GM23338 (cell line): ENCODE measurements at regions not wholly inside any gene's neighbourhood (a gene's known extent, or its start where the extent isn't known, plus 50 kb on each side); places are given as distances from the start of the nearest gene placed in this dataset.

ENCODE experiments used
- ATAC-seq: fragments of 200-7000 bp; cut with Tn5 transposase; 3 replicates; pipeline ENCODE4 v1.9.1; 2020
- DNase-seq: peaks from one replicate; pipeline ENCODE4 v3.0.0-alpha.2; 2015; ENCODE audit warnings: low spot score
- H2AFZ ChIP-seq: fragments of 200-600 bp; sonication (generic); 2 replicates; pipeline ENCODE4 v1.8.0; 2016; ENCODE audit warnings: antibody characterized with exemption, mild to moderate bottlenecking, moderate library complexity
- H3F3A ChIP-seq: fragments of 200-600 bp; sonication (generic); replicated peaks from 2 replicates; pipeline ENCODE4 v1.8.0; 2017; ENCODE audit warnings: antibody characterized with exemption, mixed run types, low read depth
- H3K27ac ChIP-seq: fragments of 200-600 bp; sonication (generic); 2 replicates; pipeline ENCODE4 v1.6.1; 2016; ENCODE audit warnings: low read depth
- H3K27me3 ChIP-seq: fragments of 200-600 bp; sonication (generic); 2 replicates; pipeline ENCODE4 v1.8.0; 2016; ENCODE audit warnings: mild to moderate bottlenecking, mixed run types, moderate library complexity; ENCODE audit not compliant: insufficient read depth
- H3K36me3 ChIP-seq: fragments of 200-600 bp; sonication (generic); 2 replicates; pipeline ENCODE4 v1.8.0; 2016; ENCODE audit warnings: mild to moderate bottlenecking; ENCODE audit not compliant: insufficient read depth
- H3K4me1 ChIP-seq: fragments of 200-600 bp; sonication (generic); 2 replicates; pipeline ENCODE4 v1.8.0; 2016; ENCODE audit warnings: mild to moderate bottlenecking, moderate library complexity; ENCODE audit not compliant: insufficient read depth
- H3K4me2 ChIP-seq: fragments of 200-600 bp; sonication (generic); 2 replicates; pipeline ENCODE4 v1.7.1; 2017; ENCODE audit warnings: mixed run types
- H3K4me3 ChIP-seq: fragments of 200-600 bp; sonication (generic); 2 replicates; pipeline ENCODE4 v1.6.1; 2016; ENCODE audit warnings: mixed run types
- H3K79me2 ChIP-seq: fragments of 200-600 bp; sonication (generic); replicated peaks from 2 replicates; pipeline ENCODE4 v1.8.0; 2017; ENCODE audit warnings: mild to moderate bottlenecking; ENCODE audit not compliant: insufficient read depth
- H3K9me2 ChIP-seq: fragments of 200-600 bp; sonication (generic); 2 replicates; pipeline ENCODE4 v1.8.0; 2017; ENCODE audit not compliant: insufficient read depth
- H4K20me1 ChIP-seq: fragments of 200-600 bp; sonication (generic); replicated peaks from 2 replicates; pipeline ENCODE4 v1.8.0; 2017; ENCODE audit warnings: mild to moderate bottlenecking; ENCODE audit not compliant: insufficient read depth
- H3K27ac Mint-ChIP-seq: 2 replicates; pipeline ENCODE4 v1.8.0; 2020; ENCODE audit warnings: inconsistent platforms, mild to moderate bottlenecking, moderate library complexity, mixed read lengths
- H3K27me3 Mint-ChIP-seq: 3 replicates; pipeline ENCODE4 v1.8.0; 2022; ENCODE audit warnings: low read depth, mild to moderate bottlenecking, moderate library complexity, mixed read lengths, inconsistent platforms; ENCODE audit not compliant: insufficient read depth, poor library complexity
- H3K36me3 Mint-ChIP-seq: 3 replicates; pipeline ENCODE4 v1.8.0; 2021; ENCODE audit warnings: low read depth, mild to moderate bottlenecking, inconsistent platforms, moderate library complexity, mixed read lengths
- H3K4me1 Mint-ChIP-seq: 3 replicates; pipeline ENCODE4 v1.8.0; 2020; ENCODE audit warnings: mild to moderate bottlenecking, inconsistent platforms, mixed read lengths
- H3K4me3 Mint-ChIP-seq: 3 replicates; pipeline ENCODE4 v1.8.0; 2021; ENCODE audit warnings: moderate library complexity, mild to moderate bottlenecking, inconsistent platforms, mixed read lengths
- H3K9me3 Mint-ChIP-seq: 3 replicates; pipeline ENCODE4 v1.8.0; 2020; ENCODE audit warnings: moderate library complexity, mild to moderate bottlenecking, inconsistent platforms, mixed read lengths
- CREB1 ChIP-seq: fragments of 250-450 bp; sonication (Bioruptor Pico); IDR thresholded peaks from 2 replicates; pipeline ENCODE4 v1.5.0; 2020; ENCODE audit warnings: low read depth, mild to moderate bottlenecking, moderate library complexity
- CTCF ChIP-seq, 2 experiments: fragments of 200-600 bp in 1 of 2; sonication (generic) in 1 of 2; conservative IDR thresholded peaks; 2 replicates each; pipeline versions ENCODE4 v1.5.1 to v1.6.1; 2016 to 2017; ENCODE audit warnings: antibody characterized with exemption in 2 of 2, low read depth in 2 of 2, mild to moderate bottlenecking in 2 of 2, moderate library complexity in 1 of 2
- ETS1 ChIP-seq: IDR thresholded peaks from 2 replicates; pipeline ENCODE4 v1.6.1; 2016; ENCODE audit warnings: antibody characterized with exemption
- EZH2 ChIP-seq: fragments of 200-600 bp; sonication (generic); IDR thresholded peaks from one replicate; pipeline ENCODE4 v1.8.0; 2017; ENCODE audit warnings: antibody characterized with exemption, mild to moderate bottlenecking, low read depth; ENCODE audit not compliant: unreplicated experiment
- EZH2phosphoT487 ChIP-seq: fragments of 200-600 bp; sonication (generic); IDR thresholded peaks from one replicate; pipeline ENCODE4 v1.8.1; 2018; ENCODE audit warnings: antibody characterized with exemption; ENCODE audit not compliant: unreplicated experiment
- JUNB ChIP-seq: IDR thresholded peaks from one replicate; pipeline ENCODE4 v1.6.1; 2016; ENCODE audit warnings: antibody characterized with exemption; ENCODE audit not compliant: unreplicated experiment
- NANOG ChIP-seq: IDR thresholded peaks from 2 replicates; pipeline ENCODE4 v1.6.1; 2016; ENCODE audit warnings: antibody characterized with exemption, borderline replicate concordance
- POLR2AphosphoS5 ChIP-seq: IDR thresholded peaks from 2 replicates; pipeline ENCODE4 v1.6.1; 2016; ENCODE audit warnings: antibody characterized with exemption, low read depth
- REST ChIP-seq: IDR thresholded peaks from one replicate; pipeline ENCODE4 v1.6.1; 2018; ENCODE audit warnings: antibody characterized with exemption; ENCODE audit not compliant: unreplicated experiment
- STAT1 ChIP-seq: IDR thresholded peaks from one replicate; pipeline ENCODE4 v1.6.1; 2016; ENCODE audit warnings: antibody characterized with exemption; ENCODE audit not compliant: unreplicated experiment
- ZNF114 ChIP-seq: fragments of 250-450 bp; sonication (Bioruptor Pico); IDR thresholded peaks from 2 replicates; pipeline ENCODE4 v1.5.0; 2020; ENCODE audit warnings: mild to moderate bottlenecking, moderate library complexity
- ZNF331 ChIP-seq: fragments of 250-450 bp; sonication (Bioruptor Pico); IDR thresholded peaks from 2 replicates; pipeline ENCODE4 v1.5.0; 2020; ENCODE audit warnings: low read depth, mild to moderate bottlenecking, moderate library complexity
- TF ChIP-seq, protein P1 (sequence below): fragments of 250-450 bp; sonication (Bioruptor Pico); IDR thresholded peaks from 2 replicates; pipeline ENCODE4 v1.5.0; 2020; ENCODE audit warnings: mild to moderate bottlenecking, moderate library complexity

- Histone ChIP-seq H3K4me2 (no peak overlapping the region), H3K9me2 (no peaks in the 10 kb centered on the region), H3K79me2 (no peaks in the 10 kb centered on the region), H3K4me3 (no peak overlapping the region), H3K4me1 (no peaks in the 10 kb centered on the region), H4K20me1 (no peaks in the 10 kb centered on the region), H3K36me3 (no peaks in the 10 kb centered on the region), H2AFZ (no peak overlapping the region), H3K27ac (no peak overlapping the region), H3F3A (no peaks in the 10 kb centered on the region), H3K27me3 (no peaks in the 10 kb centered on the region)
- no peak for ATAC-seq
- DNase-seq = no peak
- Mint-ChIP-seq H3K4me3 (no peak overlapping the region), H3K36me3 (no peaks in the 10 kb centered on the region), H3K27me3 (no peaks in the 10 kb centered on the region), H3K9me3 (no peaks in the 10 kb centered on the region), H3K27ac (no peak overlapping the region), H3K4me1 (no peaks in the 10 kb centered on the region)
- no peak for TF ChIP-seq ZNF114 (CRISPR knock-in tag)
- no peak for TF ChIP-seq STAT1
- no peak for TF ChIP-seq JUNB
- no peak for TF ChIP-seq EZH2
- TF ChIP-seq POLR2AphosphoS5 = no peak
- TF ChIP-seq REST = no peak
- no peak for TF ChIP-seq EZH2phosphoT487
- no peak for TF ChIP-seq NANOG
- TF ChIP-seq, protein P1, sequence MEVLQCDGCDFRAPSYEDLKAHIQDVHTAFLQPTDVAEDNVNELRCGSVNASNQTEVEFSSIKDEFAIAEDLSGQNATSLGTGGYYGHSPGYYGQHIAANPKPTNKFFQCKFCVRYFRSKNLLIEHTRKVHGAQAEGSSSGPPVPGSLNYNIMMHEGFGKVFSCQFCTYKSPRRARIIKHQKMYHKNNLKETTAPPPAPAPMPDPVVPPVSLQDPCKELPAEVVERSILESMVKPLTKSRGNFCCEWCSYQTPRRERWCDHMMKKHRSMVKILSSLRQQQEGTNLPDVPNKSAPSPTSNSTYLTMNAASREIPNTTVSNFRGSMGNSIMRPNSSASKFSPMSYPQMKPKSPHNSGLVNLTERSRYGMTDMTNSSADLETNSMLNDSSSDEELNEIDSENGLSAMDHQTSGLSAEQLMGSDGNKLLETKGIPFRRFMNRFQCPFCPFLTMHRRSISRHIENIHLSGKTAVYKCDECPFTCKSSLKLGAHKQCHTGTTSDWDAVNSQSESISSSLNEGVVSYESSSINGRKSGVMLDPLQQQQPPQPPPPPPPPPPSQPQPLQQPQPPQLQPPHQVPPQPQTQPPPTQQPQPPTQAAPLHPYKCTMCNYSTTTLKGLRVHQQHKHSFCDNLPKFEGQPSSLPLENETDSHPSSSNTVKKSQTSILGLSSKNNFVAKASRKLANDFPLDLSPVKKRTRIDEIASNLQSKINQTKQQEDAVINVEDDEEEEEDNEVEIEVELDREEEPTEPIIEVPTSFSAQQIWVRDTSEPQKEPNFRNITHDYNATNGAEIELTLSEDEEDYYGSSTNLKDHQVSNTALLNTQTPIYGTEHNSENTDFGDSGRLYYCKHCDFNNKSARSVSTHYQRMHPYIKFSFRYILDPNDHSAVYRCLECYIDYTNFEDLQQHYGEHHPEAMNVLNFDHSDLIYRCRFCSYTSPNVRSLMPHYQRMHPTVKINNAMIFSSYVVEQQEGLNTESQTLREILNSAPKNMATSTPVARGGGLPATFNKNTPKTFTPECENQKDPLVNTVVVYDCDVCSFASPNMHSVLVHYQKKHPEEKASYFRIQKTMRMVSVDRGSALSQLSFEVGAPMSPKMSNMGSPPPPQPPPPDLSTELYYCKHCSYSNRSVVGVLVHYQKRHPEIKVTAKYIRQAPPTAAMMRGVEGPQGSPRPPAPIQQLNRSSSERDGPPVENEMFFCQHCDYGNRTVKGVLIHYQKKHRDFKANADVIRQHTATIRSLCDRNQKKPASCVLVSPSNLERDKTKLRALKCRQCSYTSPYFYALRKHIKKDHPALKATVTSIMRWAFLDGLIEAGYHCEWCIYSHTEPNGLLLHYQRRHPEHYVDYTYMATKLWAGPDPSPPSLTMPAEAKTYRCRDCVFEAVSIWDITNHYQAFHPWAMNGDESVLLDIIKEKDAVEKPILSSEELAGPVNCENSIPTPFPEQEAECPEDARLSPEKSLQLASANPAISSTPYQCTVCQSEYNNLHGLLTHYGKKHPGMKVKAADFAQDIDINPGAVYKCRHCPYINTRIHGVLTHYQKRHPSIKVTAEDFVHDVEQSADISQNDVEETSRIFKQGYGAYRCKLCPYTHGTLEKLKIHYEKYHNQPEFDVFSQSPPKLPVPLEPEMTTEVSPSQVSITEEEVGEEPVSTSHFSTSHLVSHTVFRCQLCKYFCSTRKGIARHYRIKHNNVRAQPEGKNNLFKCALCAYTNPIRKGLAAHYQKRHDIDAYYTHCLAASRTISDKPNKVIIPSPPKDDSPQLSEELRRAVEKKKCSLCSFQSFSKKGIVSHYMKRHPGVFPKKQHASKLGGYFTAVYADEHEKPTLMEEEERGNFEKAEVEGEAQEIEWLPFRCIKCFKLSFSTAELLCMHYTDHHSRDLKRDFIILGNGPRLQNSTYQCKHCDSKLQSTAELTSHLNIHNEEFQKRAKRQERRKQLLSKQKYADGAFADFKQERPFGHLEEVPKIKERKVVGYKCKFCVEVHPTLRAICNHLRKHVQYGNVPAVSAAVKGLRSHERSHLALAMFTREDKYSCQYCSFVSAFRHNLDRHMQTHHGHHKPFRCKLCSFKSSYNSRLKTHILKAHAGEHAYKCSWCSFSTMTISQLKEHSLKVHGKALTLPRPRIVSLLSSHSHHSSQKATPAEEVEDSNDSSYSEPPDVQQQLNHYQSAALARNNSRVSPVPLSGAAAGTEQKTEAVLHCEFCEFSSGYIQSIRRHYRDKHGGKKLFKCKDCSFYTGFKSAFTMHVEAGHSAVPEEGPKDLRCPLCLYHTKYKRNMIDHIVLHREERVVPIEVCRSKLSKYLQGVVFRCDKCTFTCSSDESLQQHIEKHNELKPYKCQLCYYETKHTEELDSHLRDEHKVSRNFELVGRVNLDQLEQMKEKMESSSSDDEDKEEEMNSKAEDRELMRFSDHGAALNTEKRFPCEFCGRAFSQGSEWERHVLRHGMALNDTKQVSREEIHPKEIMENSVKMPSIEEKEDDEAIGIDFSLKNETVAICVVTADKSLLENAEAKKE (CRISPR knock-in tag) = no peak
- TF ChIP-seq ETS1 = no peak
- no peak for TF ChIP-seq CREB1 (CRISPR knock-in tag)
- TF ChIP-seq ZNF331 (CRISPR knock-in tag) = no peak
- TF ChIP-seq CTCF (conservative IDR thresholded peaks at IDR 0.05; ENCODE audit: low read depth in 2 of 2) = no peak
Measured at GRCh38 chr14:37681486-37681885, 86.1 kb downstream of the TTC6 start.
